Cardiac fibroblast (primary cell): ENCODE measurements at regions not wholly inside any gene's neighbourhood (a gene's known extent, or its start where the extent isn't known, plus 50 kb on each side); places are given as distances from the start of the nearest gene placed in this dataset.

Experiments
- DNase-seq, 2 donors: peaks; one replicate each; pipeline versions ENCODE4 v3.0.0 to v3.0.0-alpha.2; 2010; ENCODE audit warnings: low read depth in 2 of 2
- H3K4me3 ChIP-seq, 2 donors: replicated peaks in 1 of 2; 1 replicate in 1 of 2; 2 replicates in 1 of 2; pipeline ENCODE4 v1.5.1; 2011; ENCODE audit warnings: low read depth in 2 of 2, low read length in 2 of 2, mild to moderate bottlenecking in 2 of 2, moderate library complexity in 1 of 2
- CTCF ChIP-seq: IDR thresholded peaks from one replicate; pipeline ENCODE4 v1.5.1; 2011; ENCODE audit warnings: low read depth, mild to moderate bottlenecking, low read length, inconsistent platforms

DNA sequence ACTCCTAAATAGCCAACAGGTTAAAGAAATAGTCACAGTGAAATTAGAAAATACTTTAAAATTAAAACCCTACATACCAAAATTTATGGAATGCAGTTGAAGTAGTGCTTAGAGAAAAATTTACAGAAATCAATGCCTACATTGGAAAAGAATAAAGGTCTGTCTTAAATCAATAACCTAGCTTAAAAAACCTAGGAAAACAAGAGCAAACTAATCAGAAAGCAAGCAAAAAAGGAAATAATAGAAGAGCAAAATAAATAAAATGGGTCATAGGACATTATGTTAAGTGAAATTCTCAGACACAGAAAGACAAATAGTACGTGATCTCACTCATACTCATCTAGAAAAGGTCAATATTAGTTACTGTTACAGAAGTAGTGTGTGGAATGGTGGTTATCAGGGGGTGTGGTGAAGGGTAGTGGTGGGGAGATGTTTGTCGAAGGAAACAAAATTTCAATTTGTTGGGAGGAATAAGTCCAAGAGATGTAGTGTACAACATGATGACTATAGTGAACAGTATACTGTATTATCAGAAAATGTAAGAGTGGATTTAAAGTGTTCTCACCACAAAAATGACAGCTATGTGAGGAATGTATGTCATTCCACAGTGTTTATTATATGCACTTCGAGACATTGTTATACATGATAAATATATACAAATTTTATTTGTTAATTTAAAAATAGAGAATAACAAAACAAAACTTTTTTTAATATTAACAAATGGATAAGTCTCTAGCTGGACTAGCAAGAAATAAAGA, 423.6 kb downstream of the CDH26 start:
- no peak for TF ChIP-seq CTCF
- DNase-seq, result peak in 1 of 2 donors; percentile 33
- no peak overlapping the region for H3K4me3 ChIP-seq

DNA sequence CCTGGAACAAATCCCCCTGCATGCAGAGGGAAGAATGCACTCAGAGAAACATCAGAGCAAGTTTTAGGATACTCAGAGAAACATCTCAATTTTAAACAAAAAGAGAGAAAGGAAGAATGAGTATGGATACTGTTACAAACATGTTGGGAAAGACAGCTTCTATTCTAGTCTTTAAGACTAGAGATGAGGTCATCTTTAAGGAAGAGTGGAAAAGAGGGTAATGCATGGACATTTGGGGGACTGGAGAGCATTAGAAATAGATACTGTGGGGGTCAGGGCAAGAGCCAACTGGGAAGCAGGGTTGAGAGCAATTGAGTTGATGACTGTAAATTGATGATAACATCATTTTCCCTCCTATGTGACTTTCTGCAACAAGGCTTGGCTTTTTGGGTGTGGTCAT, 431.2 kb downstream of the CDH26 start:
- no peak overlapping the region for H3K4me3 ChIP-seq
- TF ChIP-seq CTCF, result no peak
- DNase-seq, result no peak

DNA sequence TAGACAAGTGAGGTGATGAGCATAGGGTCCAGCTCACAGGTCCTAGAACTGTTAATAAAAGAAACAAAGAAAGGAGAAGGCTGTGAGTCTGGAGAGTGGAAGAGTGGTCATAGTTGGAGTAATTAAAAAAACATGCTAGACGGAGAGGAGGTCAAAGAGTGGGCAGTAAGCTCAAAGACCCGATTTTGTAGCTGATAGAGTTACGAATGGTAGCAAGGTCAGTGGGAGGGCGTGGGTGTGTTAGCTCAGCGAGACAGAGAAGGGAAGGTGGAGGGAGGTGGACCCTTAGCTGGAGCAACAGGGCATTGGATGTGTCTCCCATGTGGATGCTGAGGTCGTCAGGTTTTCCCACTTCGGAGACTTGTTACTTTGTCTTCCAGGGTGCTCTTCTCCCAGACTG, 431.7 kb downstream of the CDH26 start:
- TF ChIP-seq CTCF, result no peak
- H3K4me3 ChIP-seq, result no peak overlapping the region
- DNase-seq, result no peak

DNA sequence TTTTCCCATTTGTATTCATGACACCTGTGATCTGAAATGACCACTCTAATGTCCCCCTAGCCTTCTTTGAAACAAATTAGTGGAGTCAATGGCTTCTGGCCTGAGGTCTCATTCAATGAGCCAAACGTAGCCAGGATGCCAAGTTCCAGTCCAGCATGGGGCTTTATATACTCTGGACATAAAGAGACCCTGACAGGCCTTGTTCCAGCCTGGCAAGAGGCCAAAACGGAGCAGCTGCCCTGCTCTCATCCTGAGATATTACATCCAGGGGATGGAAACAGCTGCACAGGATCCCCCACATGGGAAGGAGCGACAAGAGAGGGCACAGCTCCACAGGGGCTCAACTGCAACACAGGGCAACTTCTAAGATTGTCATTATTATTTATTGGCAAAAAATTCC, 437.8 kb downstream of the CDH26 start:
- H3K4me3 ChIP-seq, result no peak overlapping the region
- TF ChIP-seq CTCF, result no peak
- no peak for DNase-seq

DNA sequence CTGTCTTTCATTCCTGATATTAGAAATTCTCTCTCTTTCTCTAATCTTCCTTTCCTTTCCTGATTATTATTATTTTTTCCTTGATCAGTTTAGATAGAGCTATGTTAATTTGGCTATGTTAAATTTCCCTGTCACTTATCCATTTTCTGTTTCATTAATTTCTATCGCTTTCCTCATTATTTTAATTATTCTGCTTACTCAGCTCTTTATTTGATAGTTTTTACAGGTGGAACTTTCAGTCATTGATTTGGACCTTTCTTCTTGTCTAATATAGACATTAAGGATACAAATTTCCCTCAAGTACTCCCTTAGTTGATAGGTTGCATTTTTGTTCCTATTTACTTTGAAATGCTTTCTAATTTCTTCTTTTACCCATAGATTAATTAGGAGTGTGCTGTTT, 442.3 kb downstream of the CDH26 start:
- no peak overlapping the region for H3K4me3 ChIP-seq
- no peak for TF ChIP-seq CTCF
- no peak for DNase-seq

DNA sequence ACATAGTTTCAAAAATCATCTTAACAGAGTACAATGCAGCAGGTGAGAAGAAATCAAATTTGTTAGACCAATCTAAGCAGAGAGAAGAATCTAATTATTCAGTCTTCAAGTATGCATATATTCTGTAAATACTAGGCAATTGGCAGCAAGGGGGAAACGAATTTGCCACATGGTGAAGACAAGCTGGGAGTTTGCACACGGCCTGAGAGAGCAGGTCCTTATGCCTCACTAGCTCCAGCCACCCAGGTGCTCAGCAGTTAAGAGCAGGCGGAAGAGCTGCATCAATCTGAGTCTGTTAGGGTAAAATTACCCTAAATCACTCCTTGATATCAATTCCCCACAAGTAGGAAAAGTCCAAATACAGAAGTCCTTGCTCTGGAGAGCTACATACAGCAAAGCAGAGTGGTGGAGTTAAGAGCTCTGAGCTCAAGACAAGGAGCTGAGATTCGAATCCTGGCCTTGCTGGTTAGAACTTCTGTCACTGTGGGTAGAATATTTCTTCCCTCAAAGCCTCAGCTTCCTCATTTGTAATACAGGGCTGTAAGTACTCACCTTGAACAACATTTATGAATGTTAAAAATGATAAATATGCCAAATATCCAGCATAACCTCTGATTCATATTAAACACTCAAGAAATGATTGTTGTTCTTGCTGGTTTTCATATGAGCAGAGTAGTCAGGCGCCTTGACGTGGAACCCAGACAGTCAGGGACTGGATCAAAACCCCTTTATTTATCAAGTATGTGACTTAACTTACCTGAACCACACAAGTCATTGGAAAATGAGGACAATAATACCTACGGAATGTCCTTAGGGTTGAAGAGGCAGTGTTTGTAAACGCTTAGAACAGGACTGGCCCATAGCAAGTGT, 444.2 kb downstream of the CDH26 start:
- no peak for TF ChIP-seq CTCF
- no peak for DNase-seq
- H3K4me3 ChIP-seq, result no peak overlapping the region
